Osteocyte (in vitro differentiated cells): ENCODE measurements at regions not wholly inside any gene's neighbourhood (a gene's known extent, or its start where the extent isn't known, plus 50 kb on each side); places are given as distances from the start of the nearest gene placed in this dataset.
"Not testable (repeated sequence)": the region's sequence is repeated elsewhere in the genome, so short reads cannot be mapped to it uniquely, and the experiment has no call there.

ENCODE experiments used
- DNase-seq: peaks from one replicate; pipeline ENCODE4 v3.0.0; 2021; ENCODE audit warnings: mixed read lengths; ENCODE audit not compliant: unreplicated experiment; ENCODE audit errors: extremely low spot score
- H3K27ac Mint-ChIP-seq: one replicate; pipeline ENCODE4 v1.8.0; 2021; ENCODE audit warnings: mild to moderate bottlenecking, mixed read lengths; ENCODE audit not compliant: unreplicated experiment
- H3K27me3 Mint-ChIP-seq: one replicate; pipeline ENCODE4 v1.8.0; 2021; ENCODE audit warnings: mixed read lengths; ENCODE audit not compliant: unreplicated experiment
- H3K36me3 Mint-ChIP-seq: one replicate; pipeline ENCODE4 v1.8.0; 2021; ENCODE audit warnings: mixed read lengths; ENCODE audit not compliant: unreplicated experiment
- H3K4me1 Mint-ChIP-seq: one replicate; pipeline ENCODE4 v1.8.0; 2021; ENCODE audit warnings: mixed read lengths; ENCODE audit not compliant: unreplicated experiment
- H3K4me3 Mint-ChIP-seq: one replicate; pipeline ENCODE4 v1.8.0; 2021; ENCODE audit warnings: mild to moderate bottlenecking, moderate library complexity, mixed read lengths; ENCODE audit not compliant: unreplicated experiment
- H3K9me3 Mint-ChIP-seq: one replicate; pipeline ENCODE4 v1.8.0; 2021; ENCODE audit warnings: mixed read lengths; ENCODE audit not compliant: unreplicated experiment
- TF ChIP-seq, protein P1 (sequence below): fragments of 200-600 bp; sonication (generic); IDR thresholded peaks from 2 replicates; pipeline ENCODE4 v1.5.0; 2021; ENCODE audit warnings: antibody characterized with exemption, mild to moderate bottlenecking, moderate library complexity

DNA sequence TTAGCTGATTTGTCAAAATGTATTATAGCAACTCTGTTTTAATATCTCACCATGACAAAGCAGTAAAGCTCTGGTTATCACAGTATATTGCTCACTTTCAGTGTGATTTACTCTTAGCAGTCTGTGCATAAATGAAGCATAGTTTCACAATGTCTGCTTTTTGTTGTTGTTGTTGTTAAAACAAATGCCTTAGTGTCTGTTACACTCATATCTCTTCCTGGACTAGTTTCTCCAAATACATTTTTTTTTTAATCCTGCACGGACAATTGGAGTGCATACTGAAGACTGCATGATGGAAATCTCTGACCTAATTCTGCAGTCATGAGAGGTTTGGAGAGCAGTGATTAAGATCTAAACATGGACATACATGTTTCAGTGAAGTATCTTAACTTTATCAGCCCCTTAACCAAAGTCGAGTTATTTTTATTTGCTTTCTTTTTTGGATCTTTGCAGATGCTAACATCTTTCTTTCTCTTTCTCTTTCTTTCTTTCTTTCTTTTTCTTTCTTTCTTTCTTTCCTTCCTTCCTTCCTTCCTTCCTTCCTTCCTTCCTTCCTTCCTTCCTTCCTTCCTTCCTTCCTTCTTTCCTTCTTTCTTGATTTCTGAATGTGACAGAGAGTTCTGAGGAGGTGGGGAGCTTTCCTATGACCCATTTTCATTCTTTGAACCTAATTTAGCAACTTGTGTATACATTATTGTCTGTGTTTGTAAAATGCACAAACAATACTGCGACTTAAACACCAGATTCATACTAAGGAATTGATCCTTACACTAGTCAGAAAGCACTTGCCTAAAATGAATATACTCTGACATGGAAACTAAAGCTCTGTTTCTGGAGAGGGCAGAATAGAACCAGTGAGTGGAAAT lies 161.5 kb upstream of the AGR3 start:
- H3K4me1 Mint-ChIP-seq, result peaks cover 59% of the 10 kb centered on the region

DNA sequence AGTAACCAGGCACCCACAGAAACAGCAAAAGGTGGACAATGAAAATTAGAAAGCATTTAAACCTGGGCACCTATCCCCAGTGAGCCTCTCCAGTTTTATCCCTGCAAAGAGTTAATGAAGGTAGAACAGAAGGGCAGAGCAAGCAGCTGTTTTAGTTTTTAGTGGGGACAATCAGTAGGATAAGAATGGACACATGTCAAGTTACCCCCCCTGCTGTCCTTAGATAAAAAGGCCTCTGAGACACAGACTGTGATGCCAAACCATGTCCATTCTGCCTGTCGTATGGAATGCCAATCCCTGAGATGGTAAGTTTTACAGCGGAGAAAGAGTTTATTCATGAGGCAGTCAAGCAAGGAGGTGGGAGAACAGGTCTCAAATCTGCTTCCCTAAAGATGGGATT lies 162.6 kb upstream of the AGR3 start:
- peaks cover 47% of the 10 kb centered on the region for H3K4me1 Mint-ChIP-seq
- TF ChIP-seq, protein P1, sequence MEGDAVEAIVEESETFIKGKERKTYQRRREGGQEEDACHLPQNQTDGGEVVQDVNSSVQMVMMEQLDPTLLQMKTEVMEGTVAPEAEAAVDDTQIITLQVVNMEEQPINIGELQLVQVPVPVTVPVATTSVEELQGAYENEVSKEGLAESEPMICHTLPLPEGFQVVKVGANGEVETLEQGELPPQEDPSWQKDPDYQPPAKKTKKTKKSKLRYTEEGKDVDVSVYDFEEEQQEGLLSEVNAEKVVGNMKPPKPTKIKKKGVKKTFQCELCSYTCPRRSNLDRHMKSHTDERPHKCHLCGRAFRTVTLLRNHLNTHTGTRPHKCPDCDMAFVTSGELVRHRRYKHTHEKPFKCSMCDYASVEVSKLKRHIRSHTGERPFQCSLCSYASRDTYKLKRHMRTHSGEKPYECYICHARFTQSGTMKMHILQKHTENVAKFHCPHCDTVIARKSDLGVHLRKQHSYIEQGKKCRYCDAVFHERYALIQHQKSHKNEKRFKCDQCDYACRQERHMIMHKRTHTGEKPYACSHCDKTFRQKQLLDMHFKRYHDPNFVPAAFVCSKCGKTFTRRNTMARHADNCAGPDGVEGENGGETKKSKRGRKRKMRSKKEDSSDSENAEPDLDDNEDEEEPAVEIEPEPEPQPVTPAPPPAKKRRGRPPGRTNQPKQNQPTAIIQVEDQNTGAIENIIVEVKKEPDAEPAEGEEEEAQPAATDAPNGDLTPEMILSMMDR, result no peak

More for the DNA sequence above, 161.5 kb upstream of the AGR3 start:
- Mint-ChIP-seq H3K36me3 (peaks cover 4% of the 10 kb centered on the region), H3K4me3 (peak overlapping the region; percentile 49), H3K27ac (peak overlapping the region; percentile 91), H3K27me3 (no peaks in the 10 kb centered on the region), H3K9me3 (no peaks in the 10 kb centered on the region)
- TF ChIP-seq, protein P1, result no peak
- no peak for DNase-seq

DNA sequence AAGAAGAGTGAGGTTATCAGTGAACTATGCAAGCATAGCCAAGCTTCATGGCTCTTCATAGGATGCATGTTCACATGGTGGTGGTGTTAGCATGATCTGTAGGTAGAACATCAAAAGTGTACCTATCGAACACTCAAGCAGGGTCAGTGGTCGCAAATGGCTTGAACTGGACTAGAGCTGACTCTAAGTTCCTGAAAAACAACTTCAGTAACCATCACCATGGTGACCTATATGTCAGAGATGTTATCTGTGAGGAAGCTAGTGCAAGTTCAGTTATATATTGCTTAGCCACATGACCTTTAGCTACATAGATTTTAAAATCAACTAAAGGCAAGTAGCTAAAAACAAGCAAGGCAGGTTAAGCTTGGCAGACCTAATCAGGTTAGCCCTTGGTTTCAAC lies 163.1 kb upstream of the AGR3 start:
- no peaks in the 10 kb centered on the region for H3K9me3 Mint-ChIP-seq
- TF ChIP-seq, protein P1, result no peak
- peaks cover 42% of the 10 kb centered on the region for H3K4me1 Mint-ChIP-seq
- peaks cover 4% of the 10 kb centered on the region for H3K36me3 Mint-ChIP-seq
- H3K4me3 Mint-ChIP-seq, result no peak overlapping the region
- no peaks in the 10 kb centered on the region for H3K27me3 Mint-ChIP-seq
- no peak for DNase-seq
- no peak overlapping the region for H3K27ac Mint-ChIP-seq

More for the DNA sequence above, 162.6 kb upstream of the AGR3 start:
- Mint-ChIP-seq H3K9me3 (no peaks in the 10 kb centered on the region), H3K36me3 (peaks cover 4% of the 10 kb centered on the region), H3K4me3 (no peak overlapping the region), H3K27ac (peak overlapping the region; percentile 91), H3K27me3 (no peaks in the 10 kb centered on the region)
- no peak for DNase-seq

DNA sequence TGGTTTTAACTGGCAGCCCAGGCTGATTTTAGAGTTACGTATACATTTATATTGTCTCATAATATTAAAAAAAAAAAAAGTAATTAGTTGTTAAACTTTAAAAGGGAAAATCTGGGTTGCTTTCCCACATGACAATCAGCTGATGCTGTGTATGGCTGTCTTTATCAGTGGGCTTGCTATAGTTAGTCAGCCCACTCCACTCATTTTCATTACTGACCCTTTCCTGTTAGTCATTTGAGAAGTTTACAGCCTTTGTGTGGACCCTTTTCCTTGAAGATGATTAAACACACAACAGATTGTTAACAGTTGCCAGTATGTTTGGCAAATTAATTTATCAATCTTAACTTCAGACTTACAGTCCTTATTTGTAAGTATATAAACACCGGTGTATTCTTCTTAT lies 164.5 kb upstream of the AGR3 start:
- peaks cover 32% of the 10 kb centered on the region for H3K4me1 Mint-ChIP-seq
- DNase-seq, result no peak
- TF ChIP-seq, protein P1, result no peak

DNA sequence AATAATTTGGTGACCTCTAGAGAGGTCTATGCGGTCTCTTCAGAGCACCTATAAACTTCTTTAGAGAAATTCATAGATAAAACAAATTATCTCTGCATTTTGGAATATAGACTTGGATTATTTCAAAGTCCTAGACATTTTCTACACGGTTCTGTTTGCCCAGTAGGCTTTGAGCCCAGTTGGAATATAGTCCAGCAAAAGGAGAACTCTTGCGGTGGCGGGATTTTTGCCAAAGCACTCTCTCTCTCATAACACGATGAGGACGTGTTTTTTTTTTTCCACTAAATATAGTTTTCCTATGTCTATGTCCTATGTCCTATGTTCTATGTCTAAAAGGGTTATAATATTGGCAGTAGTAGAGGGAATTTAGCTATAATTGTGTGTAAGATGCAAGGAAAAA lies 164.9 kb upstream of the AGR3 start:
- Mint-ChIP-seq H3K4me1 (peaks cover 28% of the 10 kb centered on the region), H3K27me3 (no peaks in the 10 kb centered on the region), H3K27ac (no peak overlapping the region), H3K4me3 (no peak overlapping the region), H3K36me3 (peaks cover 4% of the 10 kb centered on the region), H3K9me3 (no peaks in the 10 kb centered on the region)
- no peak for DNase-seq
- TF ChIP-seq, protein P1, result no peak

More for the DNA sequence above, 164.5 kb upstream of the AGR3 start:
- H3K36me3 Mint-ChIP-seq, result peaks cover 4% of the 10 kb centered on the region
- no peaks in the 10 kb centered on the region for H3K27me3 Mint-ChIP-seq
- H3K9me3 Mint-ChIP-seq, result no peaks in the 10 kb centered on the region
- H3K4me3 Mint-ChIP-seq, result no peak overlapping the region
- H3K27ac Mint-ChIP-seq, result no peak overlapping the region

DNA sequence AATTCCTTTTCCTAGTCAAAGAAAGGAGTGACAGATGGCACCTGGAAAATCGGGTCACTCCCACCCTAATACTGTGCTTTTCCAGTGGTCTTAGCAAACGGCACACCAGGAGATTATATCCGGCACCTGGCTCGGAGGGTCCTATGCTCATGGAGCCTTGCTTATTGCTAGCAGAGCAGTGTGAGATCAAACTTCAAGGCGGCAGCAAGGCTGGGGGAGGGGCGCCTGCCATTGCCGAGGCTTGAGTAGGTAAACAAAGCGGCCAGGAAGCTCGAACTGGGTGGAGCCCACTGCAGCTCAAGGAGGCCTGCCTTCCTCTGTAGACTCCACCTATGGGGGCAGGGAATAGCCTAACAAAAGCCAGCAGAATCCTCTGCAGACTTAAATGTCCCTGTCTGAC lies 171.4 kb upstream of the AGR3 start:
- H3K4me3 Mint-ChIP-seq, DNase-seq, H3K27me3 Mint-ChIP-seq, H3K9me3 Mint-ChIP-seq, H3K27ac Mint-ChIP-seq, H3K36me3 Mint-ChIP-seq: not testable (repeated sequence)
- H3K4me1 Mint-ChIP-seq, result peaks cover 38% of the 10 kb centered on the region
